IgD-negative memory B cell (primary cell): ENCODE measurements at regions not wholly inside any gene's neighbourhood (a gene's known extent, or its start where the extent isn't known, plus 50 kb on each side); places are given as distances from the start of the nearest gene placed in this dataset.

Source experiments
- H3K27ac Mint-ChIP-seq, 3 donors: one replicate each; pipeline ENCODE4 v1.8.0; 2020 to 2022; ENCODE audit warnings: mild to moderate bottlenecking in 3 of 3, mixed read lengths in 3 of 3, moderate library complexity in 1 of 3
- H3K27me3 Mint-ChIP-seq: one replicate; pipeline ENCODE4 v1.8.0; 2021; ENCODE audit warnings: mixed read lengths
- H3K36me3 Mint-ChIP-seq: one replicate; pipeline ENCODE4 v1.8.0; 2020; ENCODE audit warnings: mild to moderate bottlenecking, mixed read lengths
- H3K4me1 Mint-ChIP-seq, 3 donors: one replicate each; pipeline ENCODE4 v1.8.0; 2020 to 2022; ENCODE audit warnings: mixed read lengths in 3 of 3, mild to moderate bottlenecking in 1 of 3
- H3K4me3 Mint-ChIP-seq, 4 donors: one replicate each; pipeline ENCODE4 v1.8.0; 2020 to 2022; ENCODE audit warnings: mild to moderate bottlenecking in 4 of 4, mixed read lengths in 4 of 4, moderate library complexity in 3 of 4
- H3K9me3 Mint-ChIP-seq, 3 donors: one replicate each; pipeline ENCODE4 v1.8.0; 2020 to 2021; ENCODE audit warnings: mixed read lengths in 3 of 3, mild to moderate bottlenecking in 1 of 3

GRCh38 chr2:120850551-120850950 is 114.9 kb downstream of the GLI2 start:
- peaks cover 2% of the 10 kb centered on the region for H3K27me3 Mint-ChIP-seq
- H3K27ac Mint-ChIP-seq: no peak overlapping the region
- H3K4me1 Mint-ChIP-seq: no peaks in the 10 kb centered on the region
- H3K4me3 Mint-ChIP-seq: no peak overlapping the region
- no peaks in the 10 kb centered on the region for H3K36me3 Mint-ChIP-seq
- peaks cover 6 to 16% (median 10%) of the 10 kb centered on the region in 3 donors for H3K9me3 Mint-ChIP-seq

- Mint-ChIP-seq H3K27ac (no peak overlapping the region), H3K4me3 (no peak overlapping the region)
These were observed 115.6 kb downstream of the GLI2 start for GRCh38 chr2:120851116-120851773.

GRCh38 chr2:120852200-120852815 is 116.6 kb downstream of the GLI2 start:
- peaks cover 6 to 16% (median 9%) of the 10 kb centered on the region in 3 donors for H3K9me3 Mint-ChIP-seq
- no peak overlapping the region for H3K27ac Mint-ChIP-seq
- H3K4me3 Mint-ChIP-seq: no peak overlapping the region
- H3K27me3 Mint-ChIP-seq: peaks cover 2% of the 10 kb centered on the region
- H3K36me3 Mint-ChIP-seq: no peaks in the 10 kb centered on the region
- no peaks in the 10 kb centered on the region for H3K4me1 Mint-ChIP-seq

More at GRCh38 chr2:120851116-120851773, 115.6 kb downstream of the GLI2 start:
- Mint-ChIP-seq H3K4me1 (no peaks in the 10 kb centered on the region), H3K36me3 (no peaks in the 10 kb centered on the region), H3K9me3 (peaks cover 6 to 16% (median 10%) of the 10 kb centered on the region in 3 donors), H3K27me3 (peaks cover 2% of the 10 kb centered on the region)

GRCh38 chr2:120853306-120854013 is 117.8 kb downstream of the GLI2 start:
- H3K4me1 Mint-ChIP-seq: no peaks in the 10 kb centered on the region
- no peak overlapping the region for H3K4me3 Mint-ChIP-seq
- peaks cover 6 to 16% (median 7%) of the 10 kb centered on the region in 3 donors for H3K9me3 Mint-ChIP-seq
- peaks cover 2% of the 10 kb centered on the region for H3K27me3 Mint-ChIP-seq
- no peaks in the 10 kb centered on the region for H3K36me3 Mint-ChIP-seq
- no peak overlapping the region for H3K27ac Mint-ChIP-seq

- Mint-ChIP-seq H3K4me3 (no peak overlapping the region), H3K27ac (no peak overlapping the region), H3K4me1 (no peaks in the 10 kb centered on the region), H3K9me3 (peaks cover 1 to 12% (median 2%) of the 10 kb centered on the region in 3 donors), H3K36me3 (no peaks in the 10 kb centered on the region), H3K27me3 (peaks cover 2% of the 10 kb centered on the region)
These were observed 118.4 kb downstream of the GLI2 start for GRCh38 chr2:120854014-120854620.

GRCh38 chr2:120854766-120855530 is 119.3 kb downstream of the GLI2 start:
- Mint-ChIP-seq H3K27me3 (peaks cover 2% of the 10 kb centered on the region), H3K4me1 (no peaks in the 10 kb centered on the region), H3K27ac (no peak overlapping the region), H3K4me3 (no peak overlapping the region), H3K36me3 (no peaks in the 10 kb centered on the region), H3K9me3 (peaks cover 1 to 5% (median 2%) of the 10 kb centered on the region in 3 donors)

- Mint-ChIP-seq H3K9me3 (peaks cover 0 to 1% (median 0%) of the 10 kb centered on the region in 3 donors), H3K27ac (no peak overlapping the region), H3K27me3 (peaks cover 2% of the 10 kb centered on the region), H3K4me3 (no peak overlapping the region), H3K36me3 (no peaks in the 10 kb centered on the region), H3K4me1 (no peaks in the 10 kb centered on the region)
These were observed 120.3 kb downstream of the GLI2 start for GRCh38 chr2:120855855-120856405.

GRCh38 chr2:120856421-120856862 is 120.8 kb downstream of the GLI2 start:
- H3K27me3 Mint-ChIP-seq: peaks cover 2% of the 10 kb centered on the region
- H3K27ac Mint-ChIP-seq: no peak overlapping the region
- peaks cover 0 to 1% (median 0%) of the 10 kb centered on the region in 3 donors for H3K9me3 Mint-ChIP-seq
- H3K4me1 Mint-ChIP-seq: no peaks in the 10 kb centered on the region
- H3K4me3 Mint-ChIP-seq: no peak overlapping the region
- no peaks in the 10 kb centered on the region for H3K36me3 Mint-ChIP-seq

- Mint-ChIP-seq H3K27ac (no peak overlapping the region), H3K4me3 (no peak overlapping the region), H3K27me3 (peaks cover 2% of the 10 kb centered on the region), H3K36me3 (no peaks in the 10 kb centered on the region), H3K4me1 (no peaks in the 10 kb centered on the region), H3K9me3 (peaks cover 0 to 1% (median 0%) of the 10 kb centered on the region in 3 donors)
These were observed 121.8 kb downstream of the GLI2 start for GRCh38 chr2:120857422-120857821.

GRCh38 chr2:120857931-120858330 is 122.3 kb downstream of the GLI2 start:
- Mint-ChIP-seq H3K9me3 (no peaks in the 10 kb centered on the region), H3K36me3 (no peaks in the 10 kb centered on the region), H3K27me3 (peaks cover 2% of the 10 kb centered on the region), H3K4me3 (no peak overlapping the region), H3K27ac (peak overlapping the region in 1 of 3 donors; percentile 26), H3K4me1 (no peaks in the 10 kb centered on the region)

- peaks cover 2% of the 10 kb centered on the region for H3K27me3 Mint-ChIP-seq
- H3K36me3 Mint-ChIP-seq: no peaks in the 10 kb centered on the region
- peak overlapping the region in 1 of 3 donors; percentile 26 for H3K27ac Mint-ChIP-seq
- H3K4me3 Mint-ChIP-seq: no peak overlapping the region
- H3K9me3 Mint-ChIP-seq: no peaks in the 10 kb centered on the region
- no peaks in the 10 kb centered on the region for H3K4me1 Mint-ChIP-seq
These were observed 122.9 kb downstream of the GLI2 start for GRCh38 chr2:120858361-120859106.

GRCh38 chr2:120859128-120859527 is 123.5 kb downstream of the GLI2 start:
- no peaks in the 10 kb centered on the region for H3K36me3 Mint-ChIP-seq

GRCh38 chr2:120859814-120860578 is 124.3 kb downstream of the GLI2 start:
- Mint-ChIP-seq H3K4me3 (no peak overlapping the region), H3K36me3 (no peaks in the 10 kb centered on the region), H3K27ac (no peak overlapping the region), H3K4me1 (no peaks in the 10 kb centered on the region), H3K9me3 (no peaks in the 10 kb centered on the region), H3K27me3 (no peaks in the 10 kb centered on the region)

More at GRCh38 chr2:120859128-120859527, 123.5 kb downstream of the GLI2 start:
- Mint-ChIP-seq H3K27ac (no peak overlapping the region), H3K27me3 (no peaks in the 10 kb centered on the region), H3K9me3 (no peaks in the 10 kb centered on the region), H3K4me1 (no peaks in the 10 kb centered on the region), H3K4me3 (no peak overlapping the region)
